ENCODE measurements at regions not wholly inside any gene's neighbourhood (a gene's known extent, or its start where the extent isn't known, plus 50 kb on each side); places are given as distances from the start of the nearest gene placed in this dataset.

- TF ChIP-seq RELB (IDR thresholded peaks at IDR 0.05; ENCODE audit: low read depth) (no peak), EP300 (IDR thresholded peaks at IDR 0.05; ENCODE audit: borderline replicate concordance in 1 of 2, control insufficient read depth in 1 of 2, low read depth in 2 of 2, low read length in 2 of 2) (no peak), ATF2 (IDR thresholded peaks at IDR 0.05; ENCODE audit: low read length) (no peak), GABPA (IDR thresholded peaks at IDR 0.05; ENCODE audit: low read depth) (no peak), RELA (IDR thresholded peaks at IDR 0.05; ENCODE audit: borderline replicate concordance, partially characterized antibody) (no peak)
These were observed 84.7 kb upstream of the BRD7 start (continued) for GRCh38 chr16:50453446-50453845.

GRCh38 chr16:50451951-50452508 lies 83.2 kb upstream of the BRD7 start:
- Histone ChIP-seq H3K79me2 (ENCODE audit: control insufficient read depth, insufficient read depth, low read length) (no peaks in the 10 kb centered on the region), H3K4me1 (ENCODE audit: control insufficient read depth, insufficient read depth, low read length) (peaks cover under 1% of the 10 kb centered on the region; the same call in 1 of the 2 replicates), H3K9me3 (replicated peaks; ENCODE audit: control insufficient read depth, insufficient read depth, low read length) (no peaks in the 10 kb centered on the region), H3K9ac (ENCODE audit: control insufficient read depth, insufficient read depth, low read length) (no peak overlapping the region), H3K4me3 (no peak overlapping the region), H3K27ac (ENCODE audit: control insufficient read depth, insufficient read depth) (no peak overlapping the region), H4K20me1 (ENCODE audit: control insufficient read depth, insufficient read depth) (no peaks in the 10 kb centered on the region), H3K4me2 (ENCODE audit: control insufficient read depth, insufficient read depth) (no peak overlapping the region), H3K36me3 (ENCODE audit: control insufficient read depth in 2 of 2, insufficient read depth in 2 of 2, low read length in 1 of 2) (no peaks in the 10 kb centered on the region), H3K27me3 (replicated peaks in 1 of 2; ENCODE audit: control insufficient read depth in 2 of 2, insufficient read depth in 2 of 2, low read length in 1 of 2) (peaks cover 0 to 3% of the 10 kb centered on the region in 2 experiments; a peak in 1 of 4 replicates), H2AFZ (ENCODE audit: control insufficient read depth, low read depth, low read length) (no peak overlapping the region)
- FAIRE-seq (no peak), DNase-seq (ENCODE audit: low read depth, low spot score) (no peak), ATAC-seq (no peak)
- SMC1A ChIA-PET (ENCODE audit: uncharacterized antibody, unreplicated experiment): no interaction called here
- CTCF ChIA-PET: no interaction called here
- intact Hi-C loops (cut with micrococcal nuclease; ENCODE audit: unreplicated experiment): no loop called here
- in situ Hi-C loops (cut with MboI): no loop called here
- POLR2A ChIA-PET: no interaction called here
- RAD21 ChIA-PET (ENCODE audit: unreplicated experiment): no interaction called here
- WGBS (ENCODE audit: insufficient coverage, insufficient replicate concordance, low lambda C conversion rate, missing lambda C conversion rate): 37% methylated on average over 7 of the region's 7 CpGs
- BruUV-seq (replicated peaks): no TSS peak
- TF ChIP-seq TARDBP (IDR thresholded peaks at IDR 0.05; ENCODE audit: borderline replicate concordance): no peak
